H4 (cell line): ENCODE measurements at regions not wholly inside any gene's neighbourhood (a gene's known extent, or its start where the extent isn't known, plus 50 kb on each side); places are given as distances from the start of the nearest gene placed in this dataset.

Experiments used
- DNase-seq: peaks from one replicate; pipeline ENCODE4 v3.0.0-alpha.2; 2015; ENCODE audit warnings: low spot score

GRCh38 chr15:39472621-39473297, 108.1 kb upstream of the THBS1 start:
- no peak for DNase-seq

- no peak for DNase-seq
Measured at GRCh38 chr15:39473298-39473947, 107.5 kb upstream of the THBS1 start.

DNA sequence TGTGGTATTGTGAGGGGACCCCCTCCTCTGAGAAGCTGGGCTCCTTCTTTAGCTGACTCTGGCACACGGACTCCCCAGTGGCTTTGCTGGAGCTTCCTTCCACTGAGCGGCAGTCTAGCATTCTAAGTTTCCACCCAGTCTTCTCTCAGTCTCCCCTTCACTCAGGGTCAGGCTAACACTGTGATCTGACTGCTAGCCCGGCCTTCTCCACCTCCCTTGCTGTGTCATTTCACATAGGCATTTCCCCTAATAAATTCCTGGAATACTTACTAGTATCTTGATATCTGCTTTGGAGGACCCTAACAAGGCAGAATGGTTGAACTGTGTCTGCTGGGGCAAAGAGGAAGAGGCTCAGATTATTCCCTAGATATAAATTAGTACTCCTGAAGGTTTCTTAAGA, 106.2 kb upstream of the THBS1 start:
- DNase-seq: no peak

DNA sequence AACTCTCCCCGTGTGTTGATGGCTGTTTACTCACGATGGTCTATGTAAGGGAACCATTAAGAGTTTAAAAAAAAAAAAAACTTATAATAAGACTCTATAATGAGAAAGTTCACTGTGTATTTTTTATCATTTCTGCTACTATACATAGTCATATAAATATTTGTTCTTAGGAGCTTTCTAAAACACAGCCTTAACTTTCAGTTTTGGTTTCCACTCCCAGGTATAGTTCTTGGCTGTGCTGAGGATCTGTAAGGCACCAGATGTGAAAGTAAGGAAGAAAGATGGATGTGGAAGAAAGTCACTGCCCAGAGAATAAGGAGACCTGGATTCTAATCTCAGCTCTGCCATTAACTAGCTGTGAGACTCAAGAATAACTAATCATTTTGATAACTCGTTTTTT, 101.9 kb upstream of the THBS1 start:
- no peak for DNase-seq

DNA sequence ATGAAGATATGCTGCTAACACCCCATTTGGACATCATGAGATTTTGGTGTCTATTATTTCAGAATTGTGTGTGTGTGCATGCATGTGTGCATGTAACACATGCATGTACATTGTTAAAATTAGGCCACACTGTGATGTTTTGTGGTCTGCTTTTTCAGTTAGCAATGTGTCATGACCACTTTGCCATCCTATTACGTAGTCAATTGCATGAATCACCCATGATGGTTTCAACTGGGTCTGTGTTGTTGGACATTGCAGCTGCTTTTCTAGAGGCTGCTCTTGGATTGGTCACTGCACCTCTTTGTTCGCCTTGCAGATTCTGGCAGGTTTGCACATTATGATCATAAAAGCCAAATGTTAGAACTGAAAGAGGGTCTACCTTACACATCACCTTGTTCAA, 101.0 kb upstream of the THBS1 start:
- no peak for DNase-seq

DNA sequence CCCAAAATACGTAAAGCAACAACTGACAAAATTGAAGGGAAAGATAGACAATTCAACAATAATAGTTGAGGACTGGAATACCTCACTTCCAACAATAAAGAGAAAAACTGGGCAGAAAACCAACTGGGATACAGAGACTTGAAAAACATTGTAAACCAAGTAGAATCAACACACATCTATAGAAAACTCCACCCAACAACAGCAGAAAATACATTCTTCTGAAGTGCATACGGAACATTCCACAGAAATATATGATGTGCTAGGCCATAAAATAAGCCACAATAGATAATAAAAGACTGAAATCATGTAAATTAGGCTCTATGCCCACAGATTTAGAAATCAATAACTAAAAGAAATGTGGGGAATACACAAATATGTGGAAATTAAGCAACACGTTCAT, 98.4 kb upstream of the THBS1 start:
- no peak for DNase-seq

DNA sequence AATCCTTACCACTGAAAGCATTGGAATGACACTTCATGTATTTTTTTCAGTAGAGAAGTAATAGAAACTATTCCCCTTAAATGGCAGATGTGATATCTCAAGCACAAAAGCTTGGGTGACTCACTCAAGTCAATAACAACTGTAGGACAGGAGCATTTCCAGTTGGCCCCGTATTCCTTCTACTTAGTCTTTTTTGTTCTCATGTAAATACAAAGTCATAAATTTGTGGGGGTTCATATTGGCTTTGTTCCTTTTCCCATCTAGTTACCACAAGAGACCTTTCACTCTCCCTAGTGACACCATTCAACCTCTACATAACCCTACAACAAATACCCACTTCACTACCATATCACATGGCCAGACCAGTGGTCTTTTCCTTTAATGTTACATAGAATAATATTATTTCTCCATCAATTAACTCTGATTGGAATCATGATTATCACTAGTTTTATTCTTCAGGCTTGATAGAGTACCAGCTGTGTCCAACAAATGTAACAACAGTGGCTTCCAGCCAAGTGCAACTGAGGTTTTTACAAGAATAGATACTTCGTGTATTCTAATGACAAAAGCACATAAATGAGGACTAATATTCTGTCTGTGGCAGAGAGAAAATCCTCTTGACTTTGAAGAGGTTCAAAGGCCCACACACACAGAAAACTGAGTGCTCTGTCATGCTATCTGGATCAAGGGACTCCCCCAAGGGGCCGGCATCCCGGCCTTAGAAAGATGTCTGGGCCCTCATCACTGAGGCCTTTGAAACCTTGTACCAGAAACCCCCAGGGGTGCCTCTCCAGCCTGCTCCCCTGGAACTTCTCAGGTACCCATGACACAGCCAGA, 94.0 kb upstream of the THBS1 start:
- no peak for DNase-seq

DNA sequence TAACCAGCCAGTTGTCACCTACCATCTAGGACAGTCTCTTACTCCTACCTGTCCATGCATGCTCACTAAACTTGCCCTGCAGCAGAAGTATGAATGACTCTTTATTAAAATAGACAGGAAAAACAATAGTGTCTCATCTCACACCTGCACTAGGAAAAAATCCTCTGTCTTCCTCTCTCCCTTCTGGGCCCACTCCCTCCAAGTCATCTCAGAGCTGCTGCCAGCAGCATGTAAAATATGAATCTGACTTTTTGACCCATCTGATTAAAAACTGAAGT, 93.5 kb upstream of the THBS1 start:
- no peak for DNase-seq

GRCh38 chr15:39488516-39488915, 92.4 kb upstream of the THBS1 start:
- no peak for DNase-seq

- no peak for DNase-seq
Measured at GRCh38 chr15:39488961-39489360, 91.9 kb upstream of the THBS1 start.

- no peak for DNase-seq
Measured at GRCh38 chr15:39491115-39491885, 89.6 kb upstream of the THBS1 start.

DNA sequence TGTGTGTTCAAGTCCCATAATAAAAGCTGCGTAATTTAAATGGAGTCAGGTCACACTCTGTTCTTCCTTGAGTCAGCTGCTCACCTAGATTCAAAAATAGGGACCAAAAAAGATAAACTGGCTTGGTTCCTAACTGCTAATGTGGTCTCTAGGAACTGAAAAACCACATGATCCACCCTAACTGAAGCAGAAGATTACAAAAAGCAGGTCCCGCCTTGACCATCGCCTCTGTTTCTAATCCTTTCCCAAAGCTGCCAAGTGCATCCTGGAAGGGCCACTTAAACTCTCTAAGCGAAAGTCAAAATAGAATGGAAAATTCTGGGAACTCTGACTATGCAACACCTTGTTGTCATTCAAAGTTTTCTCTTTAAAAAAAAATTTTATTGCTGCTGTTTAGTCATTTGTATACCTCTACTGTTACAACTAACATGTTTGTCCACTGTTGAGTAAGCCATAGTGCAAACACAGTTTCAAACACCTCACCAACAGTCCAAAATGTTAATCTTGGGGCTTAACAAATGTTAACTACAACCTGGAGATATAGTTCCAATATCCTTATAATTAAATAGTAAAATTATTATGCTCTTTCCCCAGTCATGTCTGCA, 88.9 kb upstream of the THBS1 start:
- no peak for DNase-seq

- no peak for DNase-seq
Measured at GRCh38 chr15:39493424-39494067, 87.3 kb upstream of the THBS1 start.

- no peak for DNase-seq
Measured at GRCh38 chr15:39494462-39494861, 86.4 kb upstream of the THBS1 start.

DNA sequence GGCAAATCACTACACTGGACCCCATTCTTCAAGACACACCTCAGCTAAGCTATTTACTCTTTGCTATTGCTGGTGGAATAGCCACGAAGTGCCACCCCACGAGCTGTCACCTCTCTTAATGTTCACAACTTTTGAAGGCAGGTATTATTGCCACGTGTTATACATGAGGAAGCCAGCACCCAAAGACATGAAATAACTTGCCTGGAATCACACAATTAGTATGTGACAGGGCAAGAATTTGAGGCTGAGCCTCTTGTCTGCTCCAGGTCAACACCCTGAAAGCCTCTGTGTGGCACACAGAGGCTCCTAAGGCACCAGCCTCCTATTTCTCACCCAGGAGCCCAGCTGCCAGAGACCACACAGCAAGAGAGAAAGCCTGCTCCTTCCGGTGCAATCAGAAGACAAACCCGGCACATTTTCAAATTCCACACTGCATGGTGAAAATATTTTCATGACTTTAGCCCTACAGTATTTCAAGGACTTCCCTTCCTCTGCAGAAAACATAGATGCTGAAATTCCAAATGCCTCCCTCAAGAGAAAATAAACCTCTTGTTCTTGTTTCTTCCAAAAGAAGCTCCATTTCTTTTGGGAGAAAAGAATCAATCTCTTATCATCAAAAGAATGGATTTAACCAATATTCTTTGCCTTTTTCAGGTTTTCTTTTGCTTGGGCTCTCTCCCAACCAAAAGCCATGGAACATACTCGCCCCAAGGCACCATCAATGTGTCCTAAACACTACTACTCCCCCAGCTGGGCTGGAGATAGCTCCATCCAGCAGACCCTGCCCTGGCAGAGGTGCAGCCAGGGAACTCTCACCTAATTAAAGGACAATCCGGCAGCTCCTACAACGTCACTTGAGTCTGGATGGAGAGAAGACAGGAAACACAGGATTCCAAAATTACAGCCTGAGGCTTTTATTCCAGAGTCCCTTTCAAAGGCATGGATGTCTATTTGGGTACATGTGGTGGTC, 84.7 kb upstream of the THBS1 start:
- DNase-seq: no peak

GRCh38 chr15:39497016-39497758, 83.7 kb upstream of the THBS1 start:
- DNase-seq: no peak

DNA sequence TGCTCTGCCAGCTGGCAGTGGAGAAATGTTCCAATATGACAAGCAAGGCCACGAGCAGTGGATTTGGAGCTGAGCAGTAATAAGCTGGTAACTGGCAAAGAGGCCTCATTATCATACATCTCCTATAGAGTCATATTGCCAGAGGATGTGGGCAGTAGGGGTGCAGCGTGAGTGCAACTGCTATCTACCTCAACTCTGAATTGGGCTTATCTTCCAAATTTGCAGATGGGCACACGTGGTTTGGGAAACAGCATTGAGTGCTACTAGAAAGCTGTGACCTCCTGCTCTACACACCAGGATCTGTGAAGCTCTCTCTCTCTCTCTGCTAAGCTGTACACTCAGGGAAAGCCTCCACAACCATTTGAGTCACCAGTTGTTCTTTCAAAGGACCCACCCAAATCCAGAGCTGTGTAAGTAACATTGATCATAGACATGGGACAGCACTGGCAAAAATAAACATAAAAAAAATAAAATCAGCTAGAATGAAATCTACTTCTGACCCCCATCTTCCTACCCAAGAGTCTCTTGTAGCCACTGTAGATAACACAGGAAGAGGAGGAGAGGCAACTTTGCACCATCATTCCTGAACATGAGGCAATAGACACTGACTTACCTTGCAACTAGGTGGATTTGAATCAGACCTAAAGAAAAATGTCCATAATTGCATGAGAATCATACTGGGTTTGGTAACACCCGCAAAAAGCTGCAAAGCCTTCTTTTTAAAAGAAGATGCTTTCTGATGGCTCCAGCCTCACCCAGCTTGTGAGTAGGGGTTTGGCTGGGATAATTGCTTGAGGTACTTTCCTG, 82.9 kb upstream of the THBS1 start:
- DNase-seq: no peak

DNA sequence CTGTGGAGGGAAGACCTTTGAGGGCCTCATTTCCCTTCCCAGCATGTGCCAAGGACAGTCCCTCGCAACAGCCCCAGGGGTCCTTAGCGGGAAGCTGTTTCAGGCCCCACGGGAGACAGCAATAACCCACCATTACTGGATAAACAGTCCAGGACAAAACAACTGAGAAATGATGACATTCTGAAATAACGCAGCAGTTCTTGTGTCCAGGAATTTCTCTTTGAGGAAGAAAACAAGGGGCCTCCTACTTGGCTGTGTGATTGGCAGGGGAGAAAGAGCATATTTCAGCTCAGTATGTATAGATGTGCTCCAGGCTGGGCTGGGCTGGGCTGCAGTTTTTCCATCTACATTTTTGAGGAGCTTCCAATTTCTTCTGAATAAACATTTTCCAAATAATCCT, 82.2 kb upstream of the THBS1 start:
- DNase-seq: no peak

- DNase-seq: no peak
Measured at GRCh38 chr15:39499042-39499441, 81.8 kb upstream of the THBS1 start.
